Smooth muscle cell (in vitro differentiated cells): ENCODE measurements at regions not wholly inside any gene's neighbourhood (a gene's known extent, or its start where the extent isn't known, plus 50 kb on each side); places are given as distances from the start of the nearest gene placed in this dataset.

Source experiments
- DNase-seq: peaks from one replicate; lab custom pipeline; 2025; ENCODE audit not compliant: unreplicated experiment; lab: John Stamatoyannopoulos, UW
- H2AFZ ChIP-seq: fragments of 200-600 bp; sonication (generic); 2 replicates; pipeline ENCODE4 v1.6.0; 2016; ENCODE audit warnings: antibody characterized with exemption, low read depth, mild to moderate bottlenecking
- H3F3A ChIP-seq: fragments of 200-600 bp; sonication (generic); 2 replicates; pipeline ENCODE4 v1.6.0; 2017; ENCODE audit warnings: antibody characterized with exemption, low read depth
- H3K27ac ChIP-seq: fragments of 200-600 bp; sonication (generic); 2 replicates; pipeline ENCODE4 v1.5.1; 2016; ENCODE audit warnings: low read depth, mild to moderate bottlenecking
- H3K27me3 ChIP-seq: fragments of 200-600 bp; sonication (generic); 2 replicates; pipeline ENCODE4 v1.6.1; 2016; ENCODE audit warnings: low read depth, mild to moderate bottlenecking
- H3K36me3 ChIP-seq: fragments of 200-600 bp; sonication (generic); 2 replicates; pipeline ENCODE4 v1.5.1; 2016; ENCODE audit warnings: low read depth
- H3K4me1 ChIP-seq: fragments of 200-600 bp; sonication (generic); 2 replicates; pipeline ENCODE4 v1.5.1; 2016; ENCODE audit warnings: low read depth
- H3K4me2 ChIP-seq: fragments of 200-600 bp; sonication (generic); 2 replicates; pipeline ENCODE4 v1.6.0; 2016; ENCODE audit warnings: mild to moderate bottlenecking
- H3K4me3 ChIP-seq: fragments of 200-600 bp; sonication (generic); 2 replicates; pipeline ENCODE4 v1.5.1; 2016; ENCODE audit warnings: mild to moderate bottlenecking
- H3K79me2 ChIP-seq: fragments of 200-600 bp; sonication (generic); 2 replicates; pipeline ENCODE4 v1.6.0; 2016; ENCODE audit warnings: low read depth, mild to moderate bottlenecking
- H3K9ac ChIP-seq: fragments of 200-600 bp; sonication (generic); 2 replicates; pipeline ENCODE4 v1.6.0; 2016; ENCODE audit warnings: low read depth
- H3K9me3 ChIP-seq: fragments of 200-600 bp; sonication (generic); replicated peaks from 2 replicates; pipeline ENCODE4 v1.5.1; 2016; ENCODE audit warnings: low read depth
- H4K20me1 ChIP-seq: fragments of 200-600 bp; sonication (generic); 2 replicates; pipeline ENCODE4 v1.6.0; 2016; ENCODE audit warnings: low read depth
- WGBS: methylation state at CpG from one replicate; pipeline ENCODE4 v1.1.7; 2016; ENCODE audit warnings: low lambda C conversion rate; 5-methylcytosine and 5-hydroxymethylcytosine counted together
- TF ChIP-seq, protein P1 (sequence below): fragments of 200-600 bp; sonication (generic); IDR thresholded peaks from 2 replicates; pipeline ENCODE4 v1.5.1; 2017; ENCODE audit warnings: borderline replicate concordance, mild to moderate bottlenecking, antibody characterized with exemption; ENCODE audit not compliant: insufficient read depth, poor library complexity, severe bottlenecking

DNA sequence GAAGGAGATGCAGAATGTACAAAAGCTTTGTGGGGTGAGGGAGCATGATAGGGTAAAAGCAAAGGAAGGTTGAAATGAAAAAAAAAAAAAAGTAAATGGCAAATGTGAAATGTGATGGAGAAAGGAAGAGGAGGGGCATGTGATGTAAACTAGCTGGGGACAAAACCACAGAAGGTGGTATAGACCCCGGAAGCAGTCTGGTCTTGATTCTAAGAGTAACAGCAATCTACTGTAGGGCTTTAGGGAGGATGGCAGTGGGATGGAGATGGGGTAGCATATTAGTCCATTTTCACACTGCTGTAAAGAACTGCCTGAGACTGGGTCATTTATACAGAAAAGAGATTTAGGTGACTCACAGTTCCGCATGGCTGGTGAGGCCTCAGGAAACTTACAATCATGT lies 362.0 kb downstream of the SOCS6 start:
- Histone ChIP-seq H3K4me1 (no peaks in the 10 kb centered on the region), H3K79me2 (no peaks in the 10 kb centered on the region), H3K27ac (no peak overlapping the region), H3K36me3 (no peaks in the 10 kb centered on the region), H3K4me3 (no peak overlapping the region), H3K9ac (no peak overlapping the region), H3F3A (no peaks in the 10 kb centered on the region), H3K27me3 (no peaks in the 10 kb centered on the region), H3K9me3 (no peaks in the 10 kb centered on the region), H4K20me1 (no peaks in the 10 kb centered on the region), H2AFZ (no peak overlapping the region), H3K4me2 (no peak overlapping the region)
- no peak for DNase-seq
- TF ChIP-seq, protein P1, sequence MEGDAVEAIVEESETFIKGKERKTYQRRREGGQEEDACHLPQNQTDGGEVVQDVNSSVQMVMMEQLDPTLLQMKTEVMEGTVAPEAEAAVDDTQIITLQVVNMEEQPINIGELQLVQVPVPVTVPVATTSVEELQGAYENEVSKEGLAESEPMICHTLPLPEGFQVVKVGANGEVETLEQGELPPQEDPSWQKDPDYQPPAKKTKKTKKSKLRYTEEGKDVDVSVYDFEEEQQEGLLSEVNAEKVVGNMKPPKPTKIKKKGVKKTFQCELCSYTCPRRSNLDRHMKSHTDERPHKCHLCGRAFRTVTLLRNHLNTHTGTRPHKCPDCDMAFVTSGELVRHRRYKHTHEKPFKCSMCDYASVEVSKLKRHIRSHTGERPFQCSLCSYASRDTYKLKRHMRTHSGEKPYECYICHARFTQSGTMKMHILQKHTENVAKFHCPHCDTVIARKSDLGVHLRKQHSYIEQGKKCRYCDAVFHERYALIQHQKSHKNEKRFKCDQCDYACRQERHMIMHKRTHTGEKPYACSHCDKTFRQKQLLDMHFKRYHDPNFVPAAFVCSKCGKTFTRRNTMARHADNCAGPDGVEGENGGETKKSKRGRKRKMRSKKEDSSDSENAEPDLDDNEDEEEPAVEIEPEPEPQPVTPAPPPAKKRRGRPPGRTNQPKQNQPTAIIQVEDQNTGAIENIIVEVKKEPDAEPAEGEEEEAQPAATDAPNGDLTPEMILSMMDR = no peak
- WGBS = 100% methylated on average over 2 of the region's 2 CpGs

DNA sequence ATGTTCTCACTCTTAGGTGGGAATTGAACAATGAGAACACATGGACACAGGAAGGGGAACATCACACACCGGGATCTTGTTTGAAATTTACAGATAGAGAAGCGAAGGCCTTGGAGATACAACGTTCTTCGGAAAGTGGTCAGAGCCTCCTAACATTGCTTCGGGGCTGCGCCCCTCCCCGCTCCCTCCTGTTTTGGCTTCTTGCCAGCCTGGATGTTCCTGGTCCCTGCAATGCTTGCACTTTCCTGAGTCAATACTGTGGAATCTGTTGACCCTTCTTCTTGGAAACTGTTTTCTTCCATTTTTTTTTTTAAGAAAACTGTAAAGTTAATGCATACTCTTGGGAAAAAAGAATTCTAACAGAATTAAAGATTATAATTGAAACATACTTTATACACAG lies 360.8 kb downstream of the SOCS6 start:
- Histone ChIP-seq H3K27me3 (no peaks in the 10 kb centered on the region), H3F3A (no peaks in the 10 kb centered on the region), H3K4me2 (no peak overlapping the region), H3K4me1 (no peaks in the 10 kb centered on the region), H3K4me3 (no peak overlapping the region), H3K9ac (no peak overlapping the region), H3K79me2 (no peaks in the 10 kb centered on the region), H3K9me3 (no peaks in the 10 kb centered on the region), H4K20me1 (no peaks in the 10 kb centered on the region), H2AFZ (no peak overlapping the region), H3K27ac (no peak overlapping the region), H3K36me3 (no peaks in the 10 kb centered on the region)
- TF ChIP-seq, protein P1 = no peak
- WGBS = 90% methylated on average over 7 of the region's 7 CpGs
- DNase-seq = no peak

DNA sequence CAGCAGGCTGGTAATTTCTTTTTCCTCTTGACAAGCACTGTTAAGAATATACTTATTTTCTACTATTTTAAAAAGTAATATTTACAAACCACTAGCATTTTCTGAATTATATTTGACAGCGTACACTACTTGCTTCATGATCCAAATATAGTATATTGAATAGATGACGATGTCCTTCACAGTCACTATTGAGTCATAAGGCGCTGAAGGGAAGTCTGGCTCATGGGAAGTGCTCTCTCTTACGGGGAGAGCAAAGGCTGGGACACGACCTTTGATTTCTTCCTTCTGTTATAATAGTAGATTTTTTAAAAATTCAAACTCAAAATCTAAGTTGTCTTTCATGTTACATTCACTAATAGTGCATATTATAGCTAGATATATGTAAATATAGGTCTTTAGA lies 357.1 kb downstream of the SOCS6 start:
- no peak overlapping the region for H3K9ac ChIP-seq
- no peaks in the 10 kb centered on the region for H3K79me2 ChIP-seq
- no peaks in the 10 kb centered on the region for H3K4me1 ChIP-seq
- H3K27me3 ChIP-seq = no peaks in the 10 kb centered on the region
- 73% methylated on average over 5 of the region's 5 CpGs for WGBS
- H3K27ac ChIP-seq = no peak overlapping the region
- H2AFZ ChIP-seq = no peak overlapping the region
- H3K4me2 ChIP-seq = no peak overlapping the region
- H4K20me1 ChIP-seq = no peaks in the 10 kb centered on the region
- H3K36me3 ChIP-seq = no peaks in the 10 kb centered on the region
- DNase-seq = no peak
- TF ChIP-seq, protein P1 = no peak
- H3K4me3 ChIP-seq = no peak overlapping the region
- H3K9me3 ChIP-seq = no peaks in the 10 kb centered on the region
- no peaks in the 10 kb centered on the region for H3F3A ChIP-seq

DNA sequence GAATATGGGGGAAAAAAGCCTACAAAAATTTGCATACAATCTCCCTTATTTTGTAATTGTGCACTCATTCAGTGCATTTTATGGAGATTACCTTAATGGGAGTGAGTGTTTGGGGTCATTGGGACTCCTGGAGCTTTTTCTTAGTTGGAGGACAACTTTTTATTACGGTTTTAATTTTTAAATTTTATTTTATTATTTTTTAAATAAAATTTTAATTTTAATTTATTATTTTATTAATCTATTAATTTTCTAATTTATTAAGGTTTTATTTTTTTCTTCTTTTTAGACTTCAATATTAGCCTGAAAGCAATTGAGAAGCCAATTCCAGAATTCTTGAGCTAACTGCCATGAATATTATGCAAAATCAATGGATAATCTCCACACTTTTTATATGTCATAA lies 355.0 kb downstream of the SOCS6 start:
- WGBS = 66% methylated on average over 1 of the region's 1 CpG
- no peaks in the 10 kb centered on the region for H3K79me2 ChIP-seq
- H3K9ac ChIP-seq = no peak overlapping the region
- no peak overlapping the region for H3K4me3 ChIP-seq
- H3K4me2 ChIP-seq = no peak overlapping the region
- H3K36me3 ChIP-seq = no peaks in the 10 kb centered on the region
- no peaks in the 10 kb centered on the region for H3K9me3 ChIP-seq
- no peaks in the 10 kb centered on the region for H3K4me1 ChIP-seq
- no peak for DNase-seq
- H2AFZ ChIP-seq = no peak overlapping the region
- TF ChIP-seq, protein P1 = no peak
- no peaks in the 10 kb centered on the region for H4K20me1 ChIP-seq
- H3F3A ChIP-seq = no peaks in the 10 kb centered on the region
- no peak overlapping the region for H3K27ac ChIP-seq
- H3K27me3 ChIP-seq = no peaks in the 10 kb centered on the region
